ENCODE measurements at regions not wholly inside any gene's neighbourhood (a gene's known extent, or its start where the extent isn't known, plus 50 kb on each side); places are given as distances from the start of the nearest gene placed in this dataset.

GRCh38 chr11:57901278-57901677 lies 122.4 kb upstream of the OR9Q1 start (continued):
- TF ChIP-seq REST (IDR thresholded peaks at IDR 0.05) (no peak), SP1 (IDR thresholded peaks at IDR 0.05) (no peak), FOXA2 (IDR thresholded peaks at IDR 0.05) (no peak), CTCF (IDR thresholded peaks at IDR 0.05; ENCODE audit: low read depth, low read length, missing input control) (no peak), RAD21 (IDR thresholded peaks at IDR 0.05) (no peak), HNF4G (IDR thresholded peaks at IDR 0.05) (no peak), TAF1 (conservative IDR thresholded peaks at IDR 0.05) (no peak), GABPA (IDR thresholded peaks at IDR 0.05 in 1 of 2, conservative IDR thresholded peaks at IDR 0.05 in 1 of 2) (no peak), NR2F2 (IDR thresholded peaks at IDR 0.05) (no peak), YY1 (IDR thresholded peaks at IDR 0.05) (no peak), ATF3 (IDR thresholded peaks at IDR 0.05) (no peak), HNF4A (conservative IDR thresholded peaks at IDR 0.05) (no peak), RXRA (IDR thresholded peaks at IDR 0.05) (no peak)

- no peak overlapping the region for H3K27ac ChIP-seq (ENCODE audit: low read depth in 1 of 2, low read length in 2 of 2)
- H3K27me3 ChIP-seq (ENCODE audit: control insufficient read depth in 4 of 4, insufficient read depth in 4 of 4, low read length in 3 of 4), result peaks cover 0 to 2% (median 0%) of the 10 kb centered on the region in 4 donors
- H3K4me3 ChIP-seq (ENCODE audit: low read depth in 1 of 3, low read length in 3 of 3), result no peak overlapping the region
- TF ChIP-seq REST (IDR thresholded peaks at IDR 0.05) (no peak), MAX (IDR thresholded peaks at IDR 0.05) (no peak), ZBTB33 (IDR thresholded peaks at IDR 0.05) (no peak), HNF4A (conservative IDR thresholded peaks at IDR 0.05) (no peak), JUND (IDR thresholded peaks at IDR 0.05) (no peak), YY1 (IDR thresholded peaks at IDR 0.05) (no peak), RAD21 (IDR thresholded peaks at IDR 0.05) (no peak), SP1 (IDR thresholded peaks at IDR 0.05) (no peak), EGR1 (IDR thresholded peaks at IDR 0.05; ENCODE audit: low read depth in 2 of 2) (no peak), CTCF (IDR thresholded peaks at IDR 0.05; ENCODE audit: low read depth, low read length, missing input control) (no peak), FOXA2 (IDR thresholded peaks at IDR 0.05) (no peak), TAF1 (conservative IDR thresholded peaks at IDR 0.05) (no peak), RXRA (IDR thresholded peaks at IDR 0.05) (no peak), NR2F2 (IDR thresholded peaks at IDR 0.05) (no peak), HNF4G (IDR thresholded peaks at IDR 0.05) (no peak), FOXA1 (IDR thresholded peaks at IDR 0.05) (no peak), GABPA (IDR thresholded peaks at IDR 0.05 in 1 of 2, conservative IDR thresholded peaks at IDR 0.05 in 1 of 2) (no peak)
- WGBS, result 67% methylated on average over 5 of the region's 5 CpGs
- H3K9ac ChIP-seq (ENCODE audit: low read depth in 1 of 2, low read length in 2 of 2), result no peak overlapping the region
- DNase-seq (ENCODE audit: low spot score), result no peak
- H3K36me3 ChIP-seq (ENCODE audit: control insufficient read depth in 4 of 4, insufficient read depth in 3 of 4, low read depth in 1 of 4, low read length in 3 of 4), result no peaks in the 10 kb centered on the region
- H3K4me1 ChIP-seq (ENCODE audit: control insufficient read depth in 4 of 4, insufficient read depth in 4 of 4, low read length in 3 of 4), result no peaks in the 10 kb centered on the region
- H3K9me3 ChIP-seq (ENCODE audit: control insufficient read depth in 4 of 4, low read length in 3 of 4), result peaks cover 0 to under 1% (median 0%) of the 10 kb centered on the region in 4 donors
Measured at GRCh38 chr11:57901756-57902155, 121.9 kb upstream of the OR9Q1 start.

All from liver (tissue), 8 donors.